HepG2 (cell line): ENCODE measurements at regions not wholly inside any gene's neighbourhood (a gene's known extent, or its start where the extent isn't known, plus 50 kb on each side); places are given as distances from the start of the nearest gene placed in this dataset.

Source experiments
- ATAC-seq: fragments of 200-7000 bp; cut with Tn5 transposase; 3 replicates; pipeline ENCODE4 v1.9.1; 2020; ENCODE audit warnings: mild to moderate bottlenecking, moderate library complexity
- BruUV-seq: library from RNA; stranded (reverse); fragments of 400-500 nt; replicated peaks from 2 replicates; lab custom pipeline; 2021; lab: Mats Ljungman, UMichigan
- CTCF ChIA-PET: fragments of 300-600 bp; formaldehyde crosslinking; extraction: SDS; loops from one replicate; lab custom pipeline; 2021; ENCODE audit warnings: low total read pairs, inconsistent platforms, low intra/inter-chr PET ratio; lab: Yijun Ruan, JAX
- POLR2A ChIA-PET: fragments of 350-600 bp; sonication (Branson Sonifier 250); formaldehyde crosslinking; loops from one replicate; lab custom pipeline; 2020; ENCODE audit warnings: antibody characterized with exemption, inconsistent platforms; lab: Yijun Ruan, JAX
- DNase-seq: peaks from one replicate; pipeline ENCODE4 v3.0.0-alpha.2; 2015; ENCODE audit warnings: low spot score
- FAIRE-seq: peaks from 3 replicates; lab custom pipeline; 2011; peaks lifted over from hg19 to GRCh38; lab: Jason Lieb, UNC
- H2AFZ ChIP-seq: one replicate; pipeline ENCODE4 v1.6.1; 2011; ENCODE audit warnings: low read length, inconsistent platforms
- H3K27ac ChIP-seq: fragments of 300-600 bp; 3 replicates; pipeline ENCODE4 v1.8.0; 2011; ENCODE audit warnings: mixed run types, mild to moderate bottlenecking, mixed read lengths, low read length, inconsistent platforms; ENCODE audit not compliant: insufficient read depth; ENCODE audit errors: extremely low read length
- H3K27me3 ChIP-seq, 2 experiments: fragments of 200-600 bp in 1 of 2; 2 replicates in 1 of 2; 3 replicates in 1 of 2; pipeline versions ENCODE4 v1.6.0 to v1.8.0; 2011; ENCODE audit warnings: low read length in 2 of 2, mild to moderate bottlenecking in 2 of 2, moderate library complexity in 2 of 2, inconsistent platforms in 1 of 2; ENCODE audit not compliant: insufficient read depth in 2 of 2, control insufficient read depth in 1 of 2
- H3K36me3 ChIP-seq, 2 experiments: fragments of 200-600 bp in 1 of 2; replicated peaks in 1 of 2; 2 replicates in 1 of 2; 3 replicates in 1 of 2; pipeline versions ENCODE4 v1.5.1 to v1.8.0; 2011; ENCODE audit warnings: low read length in 2 of 2, inconsistent platforms in 1 of 2; ENCODE audit not compliant: insufficient read depth in 2 of 2, control insufficient read depth in 1 of 2
- H3K4me1 ChIP-seq: 2 replicates; pipeline ENCODE4 v1.5.1; 2012; ENCODE audit warnings: low read length, inconsistent platforms; ENCODE audit not compliant: insufficient read depth
- H3K4me2 ChIP-seq: 2 replicates; pipeline ENCODE4 v1.6.0; 2011; ENCODE audit warnings: low read depth, low read length, inconsistent platforms
- H3K4me3 ChIP-seq, 3 experiments: fragments of 200-600 bp in 1 of 3; sonication (generic), shearing (Covaris generic) in 1 of 3; replicated peaks in 1 of 3; 2 replicates each; pipeline ENCODE4 v1.5.1; 2011 to 2016; ENCODE audit warnings: low read length in 3 of 3, inconsistent platforms in 2 of 3, low read depth in 2 of 3, mild to moderate bottlenecking in 2 of 3, control low read depth in 1 of 3, mixed read lengths in 1 of 3; ENCODE audit not compliant: insufficient read depth in 1 of 3
- H3K79me2 ChIP-seq: one replicate; pipeline ENCODE4 v1.6.1; 2011; ENCODE audit warnings: low read length, inconsistent platforms; ENCODE audit not compliant: insufficient read depth
- H3K9ac ChIP-seq: 2 replicates; pipeline ENCODE4 v1.6.0; 2011; ENCODE audit warnings: mild to moderate bottlenecking, low read depth, low read length, inconsistent platforms; ENCODE audit not compliant: insufficient read depth
- H3K9me3 ChIP-seq: 2 replicates; pipeline ENCODE4 v1.5.1; 2012; ENCODE audit warnings: mild to moderate bottlenecking, low read length
- H4K20me1 ChIP-seq: 2 replicates; pipeline ENCODE4 v1.6.0; 2011; ENCODE audit warnings: inconsistent platforms, mild to moderate bottlenecking, low read length, moderate library complexity; ENCODE audit not compliant: insufficient read depth
- KLF9 ChIP-seq: IDR thresholded peaks from 2 replicates; pipeline ENCODE4 v1.6.1; 2016; ENCODE audit warnings: low read depth
- MAFF ChIP-seq: IDR thresholded peaks from 2 replicates; pipeline ENCODE4 v1.6.1; 2011; ENCODE audit warnings: low read depth, low read length, improper control_type of control experiment
- MAFK ChIP-seq, 2 experiments: IDR thresholded peaks in 1 of 2; conservative IDR thresholded peaks in 1 of 2; 2 replicates each; pipeline ENCODE4 v1.6.1; 2011; ENCODE audit warnings: improper control_type of control experiment in 2 of 2, low read length in 2 of 2
- MXI1 ChIP-seq: IDR thresholded peaks from 3 replicates; pipeline ENCODE4 v1.6.1; 2012; ENCODE audit warnings: low read depth, low read length, inconsistent platforms, borderline replicate concordance
- NFE2L2 ChIP-seq: fragments of 150-350 bp; IDR thresholded peaks from 2 replicates; pipeline ENCODE4 v1.6.1; 2014; ENCODE audit warnings: low read length
- NONO ChIP-seq, 2 experiments: fragments of 450-650 bp in 1 of 2; sonication (generic) in 1 of 2; formaldehyde crosslinking in 1 of 2; IDR thresholded peaks in 1 of 2; conservative IDR thresholded peaks in 1 of 2; 2 replicates each; pipeline versions ENCODE4 v1.6.1 to v1.8.0; 2017 to 2022; ENCODE audit warnings: mild to moderate bottlenecking in 1 of 2, missing genetic modification reagents in 1 of 2, moderate library complexity in 1 of 2
- REPIN1 ChIP-seq: sonication (generic); formaldehyde crosslinking; IDR thresholded peaks from 2 replicates; pipeline ENCODE4 v1.8.0; 2022; ENCODE audit warnings: missing genetic modification reagents, low read depth, mild to moderate bottlenecking, borderline replicate concordance
- STAG1 ChIP-seq: sonication (generic); formaldehyde crosslinking; IDR thresholded peaks from 2 replicates; pipeline ENCODE4 v1.4.0; 2020; ENCODE audit warnings: missing genetic modification reagents
- TRIM24 ChIP-seq: sonication (generic); formaldehyde crosslinking; IDR thresholded peaks from 2 replicates; pipeline ENCODE4 v1.8.0; 2022; ENCODE audit warnings: mild to moderate bottlenecking, missing genetic modification reagents
- ZBTB20 ChIP-seq: sonication (generic); formaldehyde crosslinking; IDR thresholded peaks from 2 replicates; pipeline ENCODE4 v1.8.1; 2023; ENCODE audit warnings: missing genetic modification reagents, low read depth, mild to moderate bottlenecking, borderline replicate concordance
- ZBTB8A ChIP-seq: sonication (generic); formaldehyde crosslinking; IDR thresholded peaks from 2 replicates; pipeline ENCODE4 v1.4.0; 2020; ENCODE audit warnings: mild to moderate bottlenecking, low read depth, missing genetic modification reagents, borderline replicate concordance
- ZNF350 ChIP-seq: sonication (generic); formaldehyde crosslinking; IDR thresholded peaks from 2 replicates; pipeline ENCODE4 v1.4.0; 2020; ENCODE audit warnings: mild to moderate bottlenecking, low read depth, missing genetic modification reagents, borderline replicate concordance
- ZNF543 ChIP-seq: sonication (generic); formaldehyde crosslinking; IDR thresholded peaks from 2 replicates; pipeline ENCODE4 v1.4.0; 2020; ENCODE audit warnings: mild to moderate bottlenecking, missing genetic modification reagents
- ZNF780A ChIP-seq: sonication (generic); formaldehyde crosslinking; IDR thresholded peaks from 2 replicates; pipeline ENCODE4 v1.8.0; 2022; ENCODE audit warnings: mild to moderate bottlenecking, missing genetic modification reagents, moderate library complexity
- WGBS: methylation state at CpG from one replicate; pipeline ENCODE4 v1.1.6; 2017; ENCODE audit warnings: low lambda C conversion rate; 5-methylcytosine and 5-hydroxymethylcytosine counted together
- in situ Hi-C: cut with HindIII; loops from 2 replicates; pipeline ENCODE4 v1.10.0; 2017; ENCODE audit warnings: low pct_unique_long_range_greater_than_20kb; ENCODE audit not compliant: extremely low pct_ligation_motif_present
- intact Hi-C: fragments of 100-400 bp; cut with micrococcal nuclease; formaldehyde crosslinking; loops from one replicate; pipeline ENCODE4 v1.10.0; 2022; ENCODE audit not compliant: unreplicated experiment
- TF ChIP-seq, protein P1 (sequence below): IDR thresholded peaks from 2 replicates; pipeline ENCODE4 v1.6.1; 2012; ENCODE audit warnings: inconsistent platforms
- TF ChIP-seq, protein P2 (sequence below): sonication (generic); formaldehyde crosslinking; IDR thresholded peaks from 2 replicates; pipeline ENCODE4 v1.4.0; 2020; ENCODE audit warnings: missing genetic modification reagents, borderline replicate concordance
- TF ChIP-seq, protein P3 (sequence below): sonication (generic); formaldehyde crosslinking; IDR thresholded peaks from 2 replicates; pipeline ENCODE4 v1.4.0; 2020; ENCODE audit warnings: missing genetic modification reagents, borderline replicate concordance

DNA sequence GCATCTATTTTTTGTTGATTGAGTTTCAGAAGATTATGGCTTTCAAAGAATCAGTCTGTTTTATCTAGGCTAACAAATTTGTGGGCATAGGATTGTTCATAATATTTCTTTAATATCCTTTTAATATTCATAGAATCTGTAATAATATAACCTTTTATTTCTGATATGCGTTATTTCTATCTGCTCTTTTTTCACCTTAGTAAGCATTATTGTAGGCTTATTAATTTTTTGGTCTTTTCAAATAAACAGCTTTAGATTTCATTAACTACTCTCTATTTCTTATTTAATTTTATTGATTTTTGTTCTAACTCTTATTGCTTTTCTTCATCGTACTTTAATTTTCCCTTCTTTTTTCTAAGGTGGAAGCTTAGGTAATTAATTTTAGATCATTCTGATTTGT lies 1614.4 kb upstream of the DDX18 start:
- CTCF ChIA-PET = no interaction called here
- Histone ChIP-seq H3K4me2 (no peak overlapping the region), H3K9me3 (peaks cover 94% of the 10 kb centered on the region), H3K79me2 (no peaks in the 10 kb centered on the region), H3K27me3 (no peaks in the 10 kb centered on the region), H3K4me1 (no peaks in the 10 kb centered on the region), H3K36me3 (no peaks in the 10 kb centered on the region), H3K4me3 (no peak overlapping the region)
- ATAC-seq (no peak), DNase-seq (no peak), FAIRE-seq (no peak)
- intact Hi-C loops = no loop called here
- TF ChIP-seq MAFK (conservative IDR thresholded peaks at IDR 0.05 in 1 of 2, IDR thresholded peaks at IDR 0.05 in 1 of 2; ENCODE audit: low read length in 2 of 2) = peak; percentile 50 to 80
- TF ChIP-seq ZBTB8A (CRISPR knock-in tag) = no peak
- no peak for TF ChIP-seq NFE2L2
- no peak for TF ChIP-seq NONO (IDR thresholded peaks at IDR 0.05)
- TF ChIP-seq NONO (CRISPR knock-in tag; conservative IDR thresholded peaks at IDR 0.05) = no peak
- TF ChIP-seq, protein P1, sequence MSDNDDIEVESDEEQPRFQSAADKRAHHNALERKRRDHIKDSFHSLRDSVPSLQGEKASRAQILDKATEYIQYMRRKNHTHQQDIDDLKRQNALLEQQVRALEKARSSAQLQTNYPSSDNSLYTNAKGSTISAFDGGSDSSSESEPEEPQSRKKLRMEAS = no peak
- no peak for TF ChIP-seq ZBTB20 (CRISPR knock-in tag)
- peak; percentile 45; the same call in 1 of the 2 replicates for TF ChIP-seq MAFF
- TF ChIP-seq, all 625 proteins: peak for 2
- H4K20me1 ChIP-seq = no peaks in the 10 kb centered on the region
- 2% methylated on average over 2 of the region's 2 CpGs for WGBS
- no peak overlapping the region for H3K9ac ChIP-seq
- in situ Hi-C loops = no loop called here
- no peak overlapping the region for H3K27ac ChIP-seq
- H2AFZ ChIP-seq = no peak overlapping the region
- POLR2A ChIA-PET = no interaction called here
- BruUV-seq = no TSS peak

DNA sequence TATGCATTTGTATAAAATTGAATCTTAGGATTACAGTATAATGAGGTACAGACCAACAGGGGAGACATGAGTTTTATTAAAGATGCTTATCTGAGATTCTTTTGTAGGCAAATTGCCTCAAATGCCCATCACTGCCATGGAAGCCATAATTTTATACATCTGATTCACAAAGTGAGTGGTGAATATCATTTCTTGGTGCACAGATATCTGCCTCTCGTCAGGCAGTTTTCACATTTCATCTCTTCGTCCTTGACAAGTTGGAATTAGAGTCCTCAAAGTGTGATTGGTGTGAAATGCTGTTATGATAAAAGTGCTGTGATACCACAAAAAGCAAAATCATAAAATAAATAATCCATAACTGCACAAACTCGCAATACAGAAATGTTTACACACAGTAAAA lies 1602.8 kb upstream of the DDX18 start:
- Histone ChIP-seq H4K20me1 (no peaks in the 10 kb centered on the region), H2AFZ (no peak overlapping the region), H3K27ac (no peak overlapping the region), H3K9ac (no peak overlapping the region), H3K9me3 (peaks cover 94% of the 10 kb centered on the region), H3K4me3 (no peak overlapping the region), H3K4me1 (no peaks in the 10 kb centered on the region), H3K4me2 (no peak overlapping the region), H3K27me3 (no peaks in the 10 kb centered on the region), H3K79me2 (no peaks in the 10 kb centered on the region), H3K36me3 (no peaks in the 10 kb centered on the region)
- 2% methylated on average over 3 of the region's 3 CpGs for WGBS
- BruUV-seq = no TSS peak
- in situ Hi-C loops (no loop called here), intact Hi-C loops (no loop called here)
- POLR2A ChIA-PET = no interaction called here
- FAIRE-seq (no peak), ATAC-seq (no peak), DNase-seq (no peak)
- CTCF ChIA-PET = no interaction called here
- TF ChIP-seq KLF9 (no peak), TRIM24 (CRISPR knock-in tag) (no peak), MXI1 (no peak), ZNF350 (CRISPR knock-in tag) (no peak), STAG1 (no peak), ZNF543 (no peak), ZNF780A (CRISPR knock-in tag) (no peak), REPIN1 (no peak)
- TF ChIP-seq, protein P2, sequence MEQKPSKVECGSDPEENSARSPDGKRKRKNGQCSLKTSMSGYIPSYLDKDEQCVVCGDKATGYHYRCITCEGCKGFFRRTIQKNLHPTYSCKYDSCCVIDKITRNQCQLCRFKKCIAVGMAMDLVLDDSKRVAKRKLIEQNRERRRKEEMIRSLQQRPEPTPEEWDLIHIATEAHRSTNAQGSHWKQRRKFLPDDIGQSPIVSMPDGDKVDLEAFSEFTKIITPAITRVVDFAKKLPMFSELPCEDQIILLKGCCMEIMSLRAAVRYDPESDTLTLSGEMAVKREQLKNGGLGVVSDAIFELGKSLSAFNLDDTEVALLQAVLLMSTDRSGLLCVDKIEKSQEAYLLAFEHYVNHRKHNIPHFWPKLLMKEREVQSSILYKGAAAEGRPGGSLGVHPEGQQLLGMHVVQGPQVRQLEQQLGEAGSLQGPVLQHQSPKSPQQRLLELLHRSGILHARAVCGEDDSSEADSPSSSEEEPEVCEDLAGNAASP (CRISPR knock-in tag) = no peak
- TF ChIP-seq, protein P3, sequence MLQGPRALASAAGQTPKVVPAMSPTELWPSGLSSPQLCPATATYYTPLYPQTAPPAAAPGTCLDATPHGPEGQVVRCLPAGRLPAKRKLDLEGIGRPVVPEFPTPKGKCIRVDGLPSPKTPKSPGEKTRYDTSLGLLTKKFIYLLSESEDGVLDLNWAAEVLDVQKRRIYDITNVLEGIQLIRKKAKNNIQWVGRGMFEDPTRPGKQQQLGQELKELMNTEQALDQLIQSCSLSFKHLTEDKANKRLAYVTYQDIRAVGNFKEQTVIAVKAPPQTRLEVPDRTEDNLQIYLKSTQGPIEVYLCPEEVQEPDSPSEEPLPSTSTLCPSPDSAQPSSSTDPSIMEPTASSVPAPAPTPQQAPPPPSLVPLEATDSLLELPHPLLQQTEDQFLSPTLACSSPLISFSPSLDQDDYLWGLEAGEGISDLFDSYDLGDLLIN (CRISPR knock-in tag) = no peak
